ENCODE measurements at regions not wholly inside any gene's neighbourhood (a gene's known extent, or its start where the extent isn't known, plus 50 kb on each side); places are given as distances from the start of the nearest gene placed in this dataset.

DNA sequence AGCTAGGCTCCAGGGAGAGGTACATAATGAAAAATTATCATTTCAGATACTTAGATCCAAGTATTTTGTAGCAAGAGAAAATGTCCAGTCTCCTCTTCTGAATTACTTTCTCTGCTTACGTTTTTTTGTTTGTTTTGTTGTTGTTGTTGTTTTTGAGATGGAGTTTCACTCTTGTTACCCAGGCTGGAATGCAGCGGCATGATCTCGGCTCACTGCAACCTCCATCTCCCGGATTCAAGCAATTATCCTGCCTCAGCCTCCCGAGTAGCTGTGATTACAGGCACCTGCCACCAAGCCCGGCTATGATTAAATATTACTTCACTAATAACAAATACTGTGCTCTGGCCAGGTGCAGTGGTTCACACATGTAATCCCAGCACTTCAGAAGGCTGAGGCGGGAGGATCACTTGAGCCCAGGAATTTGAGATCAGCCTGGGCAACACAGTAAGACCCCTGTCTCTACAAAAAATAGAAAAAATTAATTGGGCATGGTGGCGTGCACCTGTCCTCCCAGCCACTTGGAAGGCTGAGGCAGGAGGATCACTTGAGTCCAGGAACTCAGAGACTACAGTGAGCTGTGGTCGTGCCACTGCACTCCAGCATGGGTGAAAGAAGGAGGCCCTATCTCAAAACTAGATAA is 155.0 kb upstream of the JARID2 start:
- no peaks in the 10 kb centered on the region for H4K20me1 ChIP-seq (ENCODE audit: control insufficient read depth, insufficient read depth, low read depth, low read length)
- TF ChIP-seq, protein P1, sequence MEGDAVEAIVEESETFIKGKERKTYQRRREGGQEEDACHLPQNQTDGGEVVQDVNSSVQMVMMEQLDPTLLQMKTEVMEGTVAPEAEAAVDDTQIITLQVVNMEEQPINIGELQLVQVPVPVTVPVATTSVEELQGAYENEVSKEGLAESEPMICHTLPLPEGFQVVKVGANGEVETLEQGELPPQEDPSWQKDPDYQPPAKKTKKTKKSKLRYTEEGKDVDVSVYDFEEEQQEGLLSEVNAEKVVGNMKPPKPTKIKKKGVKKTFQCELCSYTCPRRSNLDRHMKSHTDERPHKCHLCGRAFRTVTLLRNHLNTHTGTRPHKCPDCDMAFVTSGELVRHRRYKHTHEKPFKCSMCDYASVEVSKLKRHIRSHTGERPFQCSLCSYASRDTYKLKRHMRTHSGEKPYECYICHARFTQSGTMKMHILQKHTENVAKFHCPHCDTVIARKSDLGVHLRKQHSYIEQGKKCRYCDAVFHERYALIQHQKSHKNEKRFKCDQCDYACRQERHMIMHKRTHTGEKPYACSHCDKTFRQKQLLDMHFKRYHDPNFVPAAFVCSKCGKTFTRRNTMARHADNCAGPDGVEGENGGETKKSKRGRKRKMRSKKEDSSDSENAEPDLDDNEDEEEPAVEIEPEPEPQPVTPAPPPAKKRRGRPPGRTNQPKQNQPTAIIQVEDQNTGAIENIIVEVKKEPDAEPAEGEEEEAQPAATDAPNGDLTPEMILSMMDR (IDR thresholded peaks at IDR 0.05; ENCODE audit: low read depth, low read length, poor library complexity, severe bottlenecking): no peak
- no peak for TF ChIP-seq EZH2phosphoT487 (IDR thresholded peaks at IDR 0.05; ENCODE audit: borderline replicate concordance, low read length)
- H3K27ac ChIP-seq (ENCODE audit: low read depth, low read length): no peak overlapping the region
- no peak overlapping the region for H3K4me2 ChIP-seq (ENCODE audit: low read length)
- H3F3A ChIP-seq (ENCODE audit: control insufficient read depth, insufficient read depth): no peaks in the 10 kb centered on the region
- H3K4me3 ChIP-seq (ENCODE audit: low read length): no peak overlapping the region
- no peaks in the 10 kb centered on the region for H3K9me2 ChIP-seq (replicated peaks; ENCODE audit: control insufficient read depth, low read length)
- H3K9me3 ChIP-seq (ENCODE audit: control insufficient read depth, insufficient read depth, low read length): no peaks in the 10 kb centered on the region
- no peaks in the 10 kb centered on the region for H3K79me2 ChIP-seq (ENCODE audit: control insufficient read depth, low read length)
- no peaks in the 10 kb centered on the region for H3K27me3 ChIP-seq (ENCODE audit: control insufficient read depth, low read length)
- H3K4me1 ChIP-seq (ENCODE audit: control insufficient read depth, low read length): peaks cover 6% of the 10 kb centered on the region; the same call in 1 of the 2 replicates
- H3K36me3 ChIP-seq (ENCODE audit: control insufficient read depth, low read length): no peaks in the 10 kb centered on the region

DNA sequence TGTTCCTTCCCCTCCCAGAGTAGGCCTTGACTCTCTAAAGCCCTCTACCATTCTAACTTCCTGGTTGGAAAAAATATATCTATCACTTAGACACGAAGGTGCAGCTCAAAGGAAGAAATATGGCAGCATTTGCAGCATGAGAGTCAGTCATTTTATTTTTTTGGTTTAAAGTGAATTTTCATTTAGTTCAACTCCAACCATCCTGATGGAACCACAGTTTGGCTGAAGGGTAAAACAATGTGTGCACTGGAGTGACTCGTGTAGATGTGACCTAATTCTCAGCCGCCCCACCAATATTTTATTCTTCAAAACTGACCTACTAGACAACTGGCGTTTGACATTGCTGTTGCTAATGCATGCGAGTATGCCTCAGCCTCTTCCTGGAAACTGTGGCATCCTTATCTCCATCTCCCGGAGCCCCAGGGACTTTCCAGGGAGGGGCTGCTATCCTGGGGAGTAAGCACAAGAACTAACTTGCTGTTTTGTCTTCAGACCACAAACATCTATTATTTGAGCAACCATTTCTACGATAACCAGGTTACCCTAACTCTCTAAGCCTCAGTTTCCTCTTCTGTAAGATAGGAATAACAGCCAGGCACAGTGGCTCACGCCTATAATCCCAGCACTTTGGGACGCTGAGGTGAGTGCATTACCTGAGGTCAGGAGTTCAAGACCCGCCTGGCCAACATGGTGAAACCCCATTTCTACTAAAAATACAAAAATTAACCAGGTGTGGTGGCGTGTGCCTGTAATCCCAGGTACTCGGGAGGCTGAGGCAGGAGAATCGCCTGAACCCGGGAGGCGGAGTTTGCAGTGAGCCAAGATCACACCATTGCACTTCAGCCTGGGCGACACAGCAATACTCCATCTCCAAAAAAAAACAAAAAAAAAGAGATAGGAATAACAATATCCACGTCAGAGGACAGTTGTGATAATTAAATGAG is 148.7 kb upstream of the JARID2 start:
- no peak overlapping the region for H3K27ac ChIP-seq (ENCODE audit: low read depth, low read length)
- no peak overlapping the region for H3K4me3 ChIP-seq (ENCODE audit: low read length)
- H3K27me3 ChIP-seq (ENCODE audit: control insufficient read depth, low read length): no peaks in the 10 kb centered on the region

DNA sequence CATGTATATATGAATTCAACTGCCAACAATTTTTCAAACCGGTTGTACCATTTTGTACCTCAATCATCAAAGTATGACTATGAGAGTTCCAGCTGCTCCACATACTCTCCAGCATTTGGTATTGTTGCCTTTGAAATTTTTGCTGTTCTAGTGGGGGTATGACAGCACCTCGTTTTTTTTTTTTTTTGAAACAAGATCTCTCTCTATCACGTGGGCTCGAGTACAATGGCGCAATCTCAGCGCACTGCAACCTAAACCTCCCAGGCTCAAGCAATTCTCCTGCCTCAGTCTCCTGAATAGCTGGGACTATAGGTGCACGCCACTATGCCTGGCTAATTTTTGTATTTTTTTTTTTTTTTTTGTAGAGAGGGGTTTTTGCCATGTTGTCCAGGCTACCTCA is 144.7 kb upstream of the JARID2 start:
- no peaks in the 10 kb centered on the region for H3F3A ChIP-seq (ENCODE audit: control insufficient read depth, insufficient read depth)
- H3K4me2 ChIP-seq (ENCODE audit: low read length): no peak overlapping the region
- H3K4me1 ChIP-seq (ENCODE audit: control insufficient read depth, low read length): no peaks in the 10 kb centered on the region
- no peaks in the 10 kb centered on the region for H4K20me1 ChIP-seq (ENCODE audit: control insufficient read depth, insufficient read depth, low read depth, low read length)
- H3K4me3 ChIP-seq (ENCODE audit: low read length): no peak overlapping the region
- no peaks in the 10 kb centered on the region for H3K36me3 ChIP-seq (ENCODE audit: control insufficient read depth, low read length)
- H3K27me3 ChIP-seq (ENCODE audit: control insufficient read depth, low read length): no peaks in the 10 kb centered on the region
- peaks cover 6% of the 10 kb centered on the region; the same call in 1 of the 2 replicates for H3K9me3 ChIP-seq (ENCODE audit: control insufficient read depth, insufficient read depth, low read length)
- H3K9me2 ChIP-seq (replicated peaks; ENCODE audit: control insufficient read depth, low read length): no peaks in the 10 kb centered on the region
- no peaks in the 10 kb centered on the region for H3K79me2 ChIP-seq (ENCODE audit: control insufficient read depth, low read length)
- no peak overlapping the region for H3K27ac ChIP-seq (ENCODE audit: low read depth, low read length)
- no peak for TF ChIP-seq EZH2phosphoT487 (IDR thresholded peaks at IDR 0.05; ENCODE audit: borderline replicate concordance, low read length)
- TF ChIP-seq, protein P1 (IDR thresholded peaks at IDR 0.05; ENCODE audit: low read depth, low read length, poor library complexity, severe bottlenecking): no peak

More for the DNA sequence above, 148.7 kb upstream of the JARID2 start:
- Histone ChIP-seq H3K9me3 (ENCODE audit: control insufficient read depth, insufficient read depth, low read length) (no peaks in the 10 kb centered on the region), H3K9me2 (replicated peaks; ENCODE audit: control insufficient read depth, low read length) (no peaks in the 10 kb centered on the region), H3F3A (ENCODE audit: control insufficient read depth, insufficient read depth) (no peaks in the 10 kb centered on the region), H3K36me3 (ENCODE audit: control insufficient read depth, low read length) (no peaks in the 10 kb centered on the region), H4K20me1 (ENCODE audit: control insufficient read depth, insufficient read depth, low read depth, low read length) (no peaks in the 10 kb centered on the region), H3K4me1 (ENCODE audit: control insufficient read depth, low read length) (no peaks in the 10 kb centered on the region), H3K79me2 (ENCODE audit: control insufficient read depth, low read length) (no peaks in the 10 kb centered on the region), H3K4me2 (ENCODE audit: low read length) (no peak overlapping the region)
- TF ChIP-seq, protein P1 (IDR thresholded peaks at IDR 0.05; ENCODE audit: low read depth, low read length, poor library complexity, severe bottlenecking): no peak
- no peak for TF ChIP-seq EZH2phosphoT487 (IDR thresholded peaks at IDR 0.05; ENCODE audit: borderline replicate concordance, low read length)
